Activated CD8-positive, alpha-beta memory T cell treated with anti-CD3 and anti-CD28 coated beads, Interleukin-2, amount 10 ng/mL, durations not matched to agents 7 days and 5 days (primary cell): ENCODE measurements at regions not wholly inside any gene's neighbourhood (a gene's known extent, or its start where the extent isn't known, plus 50 kb on each side); places are given as distances from the start of the nearest gene placed in this dataset.
A peak's percentile ranks its signal among the peaks of the same experiment; 100 is the strongest.

Source experiments
- ATAC-seq: fragments of 150-1000 bp; cut with Tn5 transposase; one replicate; pipeline ENCODE4 v1.10.0; 2021; ENCODE audit warnings: moderate library complexity
- CTCF ChIA-PET: fragments of 350-600 bp; sonication (Branson Sonifier 250); formaldehyde crosslinking; loops from one replicate; lab custom pipeline; 2021; ENCODE audit warnings: antibody characterized with exemption; lab: Charles Lee
- DNase-seq: peaks from one replicate; pipeline ENCODE4 v3.0.0-alpha.2; 2020
- H3K27ac Mint-ChIP-seq: one replicate; pipeline ENCODE4 v1.8.0; 2021; ENCODE audit warnings: mild to moderate bottlenecking, mixed read lengths
- H3K27me3 Mint-ChIP-seq: one replicate; pipeline ENCODE4 v1.8.0; 2021; ENCODE audit warnings: mixed read lengths
- H3K36me3 Mint-ChIP-seq: one replicate; pipeline ENCODE4 v1.8.0; 2021; ENCODE audit warnings: mild to moderate bottlenecking, mixed read lengths
- H3K4me1 Mint-ChIP-seq: one replicate; pipeline ENCODE4 v1.8.0; 2021; ENCODE audit warnings: mixed read lengths
- H3K4me3 Mint-ChIP-seq: one replicate; pipeline ENCODE4 v1.8.0; 2021; ENCODE audit warnings: mild to moderate bottlenecking, moderate library complexity, mixed read lengths
- H3K9me3 Mint-ChIP-seq: one replicate; pipeline ENCODE4 v1.8.0; 2022; ENCODE audit warnings: low read depth, mixed read lengths

GRCh38 chr6:100126790-100127484, 132.9 kb upstream of the MCHR2 start:
- ATAC-seq (peak; percentile 83), DNase-seq (no peak)
- CTCF ChIA-PET, result interaction anchor here (1.2 kb wide), 1 partner anchor 10 kb away, joined by 4 read pairs; no protein-coding TSS in a partner anchor
- H3K36me3 Mint-ChIP-seq, result peaks cover 32% of the 10 kb centered on the region
- peak overlapping the region; percentile 88 for H3K27ac Mint-ChIP-seq
- no peak overlapping the region for H3K4me3 Mint-ChIP-seq
- peaks cover 2% of the 10 kb centered on the region for H3K27me3 Mint-ChIP-seq
- H3K9me3 Mint-ChIP-seq, result peaks cover 6% of the 10 kb centered on the region
- H3K4me1 Mint-ChIP-seq, result peaks cover 37% of the 10 kb centered on the region

GRCh38 chr6:100121854-100122609, 128.0 kb upstream of the MCHR2 start:
- H3K27ac Mint-ChIP-seq, result no peak overlapping the region
- CTCF ChIA-PET, result interaction anchor here (1.6 kb wide), 1 partner anchor 15 kb away, joined by 3 read pairs; no protein-coding TSS in a partner anchor
- no peak for ATAC-seq
- peaks cover 10% of the 10 kb centered on the region for H3K36me3 Mint-ChIP-seq
- no peak for DNase-seq
- no peak overlapping the region for H3K4me3 Mint-ChIP-seq
- H3K27me3 Mint-ChIP-seq, result peaks cover 5% of the 10 kb centered on the region
- H3K4me1 Mint-ChIP-seq, result peaks cover 41% of the 10 kb centered on the region
- H3K9me3 Mint-ChIP-seq, result no peaks in the 10 kb centered on the region

- no peak for ATAC-seq
- H3K4me1 Mint-ChIP-seq, result peaks cover 27% of the 10 kb centered on the region
- CTCF ChIA-PET, result no interaction called here
- peaks cover 5% of the 10 kb centered on the region for H3K36me3 Mint-ChIP-seq
- DNase-seq, result no peak
- H3K9me3 Mint-ChIP-seq, result no peaks in the 10 kb centered on the region
- H3K27ac Mint-ChIP-seq, result no peak overlapping the region
- peaks cover 17% of the 10 kb centered on the region for H3K27me3 Mint-ChIP-seq
- H3K4me3 Mint-ChIP-seq, result no peak overlapping the region
Observed at GRCh38 chr6:100119261-100119660, 125.2 kb upstream of the MCHR2 start.

GRCh38 chr6:100118301-100118700, 124.3 kb upstream of the MCHR2 start:
- H3K27me3 Mint-ChIP-seq, result peaks cover 21% of the 10 kb centered on the region
- peaks cover 4% of the 10 kb centered on the region for H3K36me3 Mint-ChIP-seq
- CTCF ChIA-PET, result no interaction called here
- H3K4me1 Mint-ChIP-seq, result peaks cover 27% of the 10 kb centered on the region
- ATAC-seq (no peak), DNase-seq (no peak)
- no peaks in the 10 kb centered on the region for H3K9me3 Mint-ChIP-seq
- H3K27ac Mint-ChIP-seq, result no peak overlapping the region
- H3K4me3 Mint-ChIP-seq, result no peak overlapping the region

- Mint-ChIP-seq H3K9me3 (no peaks in the 10 kb centered on the region), H3K27ac (peak overlapping the region; percentile 10), H3K36me3 (peaks cover 4% of the 10 kb centered on the region), H3K4me1 (peaks cover 27% of the 10 kb centered on the region), H3K4me3 (no peak overlapping the region), H3K27me3 (peaks cover 25% of the 10 kb centered on the region)
- DNase-seq (no peak), ATAC-seq (peak; percentile 27)
- CTCF ChIA-PET, result interaction anchor here (0.7 to 2.3 kb wide), 10 partner anchors 9 to 361 kb away, joined by 3 to 11 read pairs (median 4); no protein-coding TSS in a partner anchor
Observed at GRCh38 chr6:100117680-100118079, 123.7 kb upstream of the MCHR2 start.

- Mint-ChIP-seq H3K9me3 (no peaks in the 10 kb centered on the region), H3K27ac (no peak overlapping the region), H3K36me3 (peaks cover 4% of the 10 kb centered on the region), H3K4me1 (peaks cover 19% of the 10 kb centered on the region), H3K27me3 (peaks cover 29% of the 10 kb centered on the region), H3K4me3 (no peak overlapping the region)
- ATAC-seq, result peak; percentile 65
- peak; percentile 66 for DNase-seq
- CTCF ChIA-PET, result interaction anchor here (0.7 to 2.3 kb wide), 15 partner anchors 9 to 548 kb away, joined by 3 to 11 read pairs (median 4); no protein-coding TSS in a partner anchor
Observed at GRCh38 chr6:100116411-100117194, 122.6 kb upstream of the MCHR2 start.

GRCh38 chr6:100115407-100116101, 121.5 kb upstream of the MCHR2 start:
- Mint-ChIP-seq H3K9me3 (no peaks in the 10 kb centered on the region), H3K36me3 (peaks cover 4% of the 10 kb centered on the region), H3K27me3 (peaks cover 35% of the 10 kb centered on the region), H3K27ac (no peak overlapping the region), H3K4me3 (no peak overlapping the region), H3K4me1 (peaks cover 13% of the 10 kb centered on the region)
- CTCF ChIA-PET, result interaction anchor here (0.8 to 2.3 kb wide), 7 partner anchors 8 to 543 kb away, joined by 3 to 11 read pairs (median 4); no protein-coding TSS in a partner anchor
- ATAC-seq, result no peak
- no peak for DNase-seq

GRCh38 chr6:100112855-100113508, 119.0 kb upstream of the MCHR2 start:
- no peak overlapping the region for H3K27ac Mint-ChIP-seq
- CTCF ChIA-PET, result interaction anchor here (0.9 kb wide), 1 partner anchor 332 kb away, joined by 3 read pairs; no protein-coding TSS in a partner anchor
- H3K27me3 Mint-ChIP-seq, result peaks cover 42% of the 10 kb centered on the region
- peaks cover 8% of the 10 kb centered on the region for H3K4me1 Mint-ChIP-seq
- no peaks in the 10 kb centered on the region for H3K9me3 Mint-ChIP-seq
- DNase-seq (no peak), ATAC-seq (no peak)
- H3K36me3 Mint-ChIP-seq, result no peaks in the 10 kb centered on the region
- H3K4me3 Mint-ChIP-seq, result no peak overlapping the region

- no peak overlapping the region for H3K27ac Mint-ChIP-seq
- no peaks in the 10 kb centered on the region for H3K36me3 Mint-ChIP-seq
- ATAC-seq, result no peak
- CTCF ChIA-PET, result interaction anchor here (2.1 kb wide), 1 partner anchor 11 kb away, joined by 11 read pairs; no protein-coding TSS in a partner anchor
- H3K9me3 Mint-ChIP-seq, result no peaks in the 10 kb centered on the region
- H3K4me3 Mint-ChIP-seq, result no peak overlapping the region
- no peak for DNase-seq
- peaks cover 65% of the 10 kb centered on the region for H3K27me3 Mint-ChIP-seq
- H3K4me1 Mint-ChIP-seq, result no peaks in the 10 kb centered on the region
Observed at GRCh38 chr6:100105919-100106529, 112.0 kb upstream of the MCHR2 start.

- Mint-ChIP-seq H3K27ac (no peak overlapping the region), H3K4me3 (no peak overlapping the region), H3K9me3 (no peaks in the 10 kb centered on the region), H3K4me1 (no peaks in the 10 kb centered on the region), H3K36me3 (no peaks in the 10 kb centered on the region), H3K27me3 (peaks cover 62% of the 10 kb centered on the region)
- DNase-seq (no peak), ATAC-seq (no peak)
- CTCF ChIA-PET, result no interaction called here
Observed at GRCh38 chr6:100105138-100105537, 111.1 kb upstream of the MCHR2 start.

GRCh38 chr6:100103931-100104330, 109.9 kb upstream of the MCHR2 start:
- no peak overlapping the region for H3K4me3 Mint-ChIP-seq
- CTCF ChIA-PET, result no interaction called here
- no peaks in the 10 kb centered on the region for H3K36me3 Mint-ChIP-seq
- DNase-seq (no peak), ATAC-seq (no peak)
- H3K27me3 Mint-ChIP-seq, result peaks cover 65% of the 10 kb centered on the region
- no peaks in the 10 kb centered on the region for H3K9me3 Mint-ChIP-seq
- H3K27ac Mint-ChIP-seq, result no peak overlapping the region
- no peaks in the 10 kb centered on the region for H3K4me1 Mint-ChIP-seq

GRCh38 chr6:100103194-100103593, 109.2 kb upstream of the MCHR2 start:
- ATAC-seq, result no peak
- CTCF ChIA-PET, result interaction anchor here (0.7 kb wide), 1 partner anchor 235 kb away, joined by 3 read pairs; no protein-coding TSS in a partner anchor

More at GRCh38 chr6:100103194-100103593, 109.2 kb upstream of the MCHR2 start:
- Mint-ChIP-seq H3K27ac (no peak overlapping the region), H3K4me3 (no peak overlapping the region), H3K36me3 (no peaks in the 10 kb centered on the region), H3K9me3 (no peaks in the 10 kb centered on the region), H3K27me3 (peaks cover 63% of the 10 kb centered on the region), H3K4me1 (no peaks in the 10 kb centered on the region)
- no peak for DNase-seq
